GM10266 (cell line): ENCODE measurements at regions not wholly inside any gene's neighbourhood (a gene's known extent, or its start where the extent isn't known, plus 50 kb on each side); places are given as distances from the start of the nearest gene placed in this dataset.

ENCODE experiments used
- DNase-seq: peaks from one replicate; pipeline ENCODE4 v3.0.0; 2012; ENCODE audit errors: extremely low spot score
- CTCF ChIP-seq: IDR thresholded peaks from 2 replicates; pipeline ENCODE4 v1.5.1; 2012; ENCODE audit warnings: mild to moderate bottlenecking, low read depth; ENCODE audit not compliant: control insufficient read depth, insufficient read depth; ENCODE audit errors: missing control alignments

GRCh38 chr12:22919883-22920282 lies 294.9 kb downstream of the ETNK1 start:
- no peak for DNase-seq
- no peak for TF ChIP-seq CTCF

GRCh38 chr12:22923768-22924167 lies 298.8 kb downstream of the ETNK1 start:
- TF ChIP-seq CTCF: no peak
- DNase-seq: no peak

- no peak for TF ChIP-seq CTCF
- no peak for DNase-seq
Measured at GRCh38 chr12:22924391-22924790, 299.4 kb downstream of the ETNK1 start.

- no peak for TF ChIP-seq CTCF
- DNase-seq: no peak
Measured at GRCh38 chr12:22925623-22926022, 300.7 kb downstream of the ETNK1 start.

- TF ChIP-seq CTCF: no peak
Measured at GRCh38 chr12:22932431-22932830, 307.5 kb downstream of the ETNK1 start.

GRCh38 chr12:22935090-22935489 lies 310.1 kb downstream of the ETNK1 start:
- no peak for DNase-seq
- TF ChIP-seq CTCF: no peak

More at GRCh38 chr12:22932431-22932830, 307.5 kb downstream of the ETNK1 start:
- DNase-seq: no peak

- DNase-seq: no peak
- no peak for TF ChIP-seq CTCF
Measured at GRCh38 chr12:22935501-22935900, 310.5 kb downstream of the ETNK1 start.
